Left kidney (tissue), 1 donor: ENCODE measurements at regions not wholly inside any gene's neighbourhood (a gene's known extent, or its start where the extent isn't known, plus 50 kb on each side); places are given as distances from the start of the nearest gene placed in this dataset.
"Not testable (repeated sequence)": the region's sequence is repeated elsewhere in the genome, so short reads cannot be mapped to it uniquely, and the experiment has no call there.

ENCODE experiments used
- DNase-seq: peaks from one replicate; pipeline ENCODE4 v3.0.0-alpha.2; 2013

- no peak for DNase-seq
These were observed 58.8 kb downstream of the PPP4R3C start for GRCh38 chrX:27404366-27404765.

- no peak for DNase-seq
These were observed 64.0 kb downstream of the PPP4R3C start for GRCh38 chrX:27399146-27399456.

- DNase-seq: no peak
These were observed 71.5 kb downstream of the PPP4R3C start for GRCh38 chrX:27391623-27392022.

- no peak for DNase-seq
These were observed 81.7 kb downstream of the PPP4R3C start for GRCh38 chrX:27381419-27381818.

- no peak for DNase-seq
These were observed 82.8 kb downstream of the PPP4R3C start for GRCh38 chrX:27380163-27380845.

- no peak for DNase-seq
These were observed 109.1 kb downstream of the PPP4R3C start for GRCh38 chrX:27354021-27354420.

- DNase-seq: no peak
These were observed 112.7 kb downstream of the PPP4R3C start for GRCh38 chrX:27350476-27350875.

GRCh38 chrX:27336466-27337091, 126.6 kb downstream of the PPP4R3C start:
- peak; percentile 13 for DNase-seq

GRCh38 chrX:27321632-27322031, 141.5 kb downstream of the PPP4R3C start:
- DNase-seq: no peak

GRCh38 chrX:27309406-27309805, 153.7 kb downstream of the PPP4R3C start:
- no peak for DNase-seq

GRCh38 chrX:27307546-27307945, 155.6 kb downstream of the PPP4R3C start:
- DNase-seq: no peak

- not testable (repeated sequence) for DNase-seq
These were observed 170.6 kb downstream of the PPP4R3C start for GRCh38 chrX:27292552-27292951.

GRCh38 chrX:27276751-27277150, 186.4 kb downstream of the PPP4R3C start:
- no peak for DNase-seq

GRCh38 chrX:27254656-27255055, 208.5 kb downstream of the PPP4R3C start:
- DNase-seq: no peak

GRCh38 chrX:27251369-27251768, 211.8 kb downstream of the PPP4R3C start:
- DNase-seq: no peak

GRCh38 chrX:27242581-27242980, 220.6 kb downstream of the PPP4R3C start:
- DNase-seq: no peak

- DNase-seq: no peak
These were observed 221.2 kb downstream of the PPP4R3C start for GRCh38 chrX:27241981-27242380.

GRCh38 chrX:27240042-27240441, 223.1 kb downstream of the PPP4R3C start:
- not testable (repeated sequence) for DNase-seq

- DNase-seq: no peak
These were observed 226.5 kb downstream of the PPP4R3C start for GRCh38 chrX:27236681-27237080.

- no peak for DNase-seq
These were observed 233.4 kb downstream of the PPP4R3C start for GRCh38 chrX:27229721-27230120.

GRCh38 chrX:27222661-27223060, 240.5 kb downstream of the PPP4R3C start:
- DNase-seq: no peak

GRCh38 chrX:27186671-27187070, 276.5 kb downstream of the PPP4R3C start:
- no peak for DNase-seq

GRCh38 chrX:27163236-27163635, 299.9 kb downstream of the PPP4R3C start:
- DNase-seq: no peak

- no peak for DNase-seq
These were observed 300.6 kb downstream of the PPP4R3C start for GRCh38 chrX:27162496-27162895.
